Pancreas (tissue), 10 donors: ENCODE measurements at regions not wholly inside any gene's neighbourhood (a gene's known extent, or its start where the extent isn't known, plus 50 kb on each side); places are given as distances from the start of the nearest gene placed in this dataset.

ENCODE experiments used
- ATAC-seq, 4 donors: fragments of 200-7000 bp; cut with Tn5 transposase; one replicate each; pipeline versions ENCODE4 v1.8.0 to v1.9.1; 2020; ENCODE audit warnings: mild to moderate bottlenecking in 4 of 4, moderate library complexity in 4 of 4
- DNase-seq, 6 donors: peaks; one replicate each; pipeline ENCODE4 v3.0.0-alpha.2; 2020
- FAIRE-seq: peaks from 2 replicates; lab custom pipeline; 2012; peaks lifted over from hg19 to GRCh38; lab: Jason Lieb, UNC
- H3K27ac ChIP-seq, 4 donors: fragments of 200-600 bp; sonication (generic); 1 replicate in 3 of 4; 2 replicates in 1 of 4; pipeline versions ENCODE4 v1.5.0 to v1.8.0; 2020
- H3K27me3 ChIP-seq, 4 donors: fragments of 200-600 bp; one replicate each; pipeline ENCODE4 v1.8.0; 2021
- H3K36me3 ChIP-seq, 3 donors: fragments of 200-600 bp; sonication (generic) in 1 of 3; one replicate each; pipeline versions ENCODE4 v1.5.0 to v1.8.0; 2020 to 2021
- H3K4me1 ChIP-seq, 3 donors: fragments of 200-600 bp; one replicate each; pipeline ENCODE4 v1.8.0; 2021
- H3K4me3 ChIP-seq, 4 donors: fragments of 200-600 bp; sonication (generic) in 2 of 4; one replicate each; pipeline versions ENCODE4 v1.5.0 to v1.8.0; 2020 to 2021
- H3K9me3 ChIP-seq, 4 donors: fragments of 200-600 bp; one replicate each; pipeline ENCODE4 v1.8.0; 2021
- CTCF ChIP-seq, 4 donors: fragments of 200-600 bp; sonication (generic) in 3 of 4; IDR thresholded peaks; one replicate each; pipeline versions ENCODE4 v1.5.0 to v1.8.0; 2021; ENCODE audit warnings: antibody characterized with exemption in 4 of 4
- WGBS, 2 donors: extraction: QIAGEN DNeasy Blood & Tissue Kit; methylation state at CpG; one replicate each; pipeline ENCODE4 v1.1.7; 2013; 5-methylcytosine and 5-hydroxymethylcytosine counted together
- intact Hi-C, 3 donors: fragments of 100-400 bp; cut with DNase I; formaldehyde crosslinking; loops; one replicate each; pipeline versions ENCODE4 v1.11.1 to v1.14.2; 2022
- donor health status: healthy with polysubstance abuse.
- donor health status: DM: no; HTN: no; CAD: no; lungs with moderate emphysema.
- donor health status: DM: no; HTN: no; CAD: no.
- donor health status: control.
- donor health status: control.
- donor health status: Bipolar disorder and iron deficiency.
- donor health status: DM: yes; HTN: yes; CAD: no.
- donor health status: DM: no; HTN: no; CAD: no.
- donor health status: DM: no; HTN: no; CAD: no.
- donor health status: DM: yes; HTN: yes; CAD: no.

GRCh38 chr11:13140028-13140870, 131.1 kb downstream of the RASSF10 start:
- ATAC-seq (peak; percentile 96 to 99 (median 98)), DNase-seq (peak in 5 of 6 donors; percentile 54 to 86 (median 78)), FAIRE-seq (no peak)
- H3K9me3 ChIP-seq: no peaks in the 10 kb centered on the region
- 28 to 31% methylated on average over 7 of the region's 7 CpGs for WGBS, 2 donors
- H3K27me3 ChIP-seq: no peaks in the 10 kb centered on the region
- H3K27ac ChIP-seq: peak overlapping the region; percentile 13 to 82 (median 58)
- H3K4me3 ChIP-seq: no peak overlapping the region
- H3K4me1 ChIP-seq: peaks cover 13 to 17% (median 14%) of the 10 kb centered on the region in 3 donors
- H3K36me3 ChIP-seq: no peaks in the 10 kb centered on the region
- intact Hi-C loops: loop anchor here in 1 of 3 donors (10.0 kb wide), 1 partner anchor 175 kb away; no protein-coding TSS in a partner anchor
- TF ChIP-seq CTCF (IDR thresholded peaks at IDR 0.05): no peak

- intact Hi-C loops: loop anchor here in 1 of 3 donors (10.0 kb wide), 1 partner anchor 176 kb away; no protein-coding TSS in a partner anchor
- ATAC-seq (peak in 2 of 4 donors; percentile 4 to 24), FAIRE-seq (no peak), DNase-seq (peak in 2 of 6 donors; percentile 22 to 44)
- Histone ChIP-seq H3K27me3 (no peaks in the 10 kb centered on the region), H3K4me1 (peaks cover 13 to 17% (median 14%) of the 10 kb centered on the region in 3 donors), H3K36me3 (no peaks in the 10 kb centered on the region), H3K27ac (peak overlapping the region; percentile 13 to 82 (median 58)), H3K9me3 (no peaks in the 10 kb centered on the region), H3K4me3 (no peak overlapping the region)
- TF ChIP-seq CTCF (IDR thresholded peaks at IDR 0.05): no peak
- WGBS, 2 donors: 87% methylated on average over 10 of the region's 10 CpGs
These were observed 131.9 kb downstream of the RASSF10 start for GRCh38 chr11:13140873-13141655.

GRCh38 chr11:13141731-13142709, 132.9 kb downstream of the RASSF10 start:
- Histone ChIP-seq H3K36me3 (no peaks in the 10 kb centered on the region), H3K4me3 (no peak overlapping the region), H3K4me1 (peaks cover 13 to 17% (median 14%) of the 10 kb centered on the region in 3 donors), H3K27me3 (no peaks in the 10 kb centered on the region), H3K27ac (no peak overlapping the region), H3K9me3 (no peaks in the 10 kb centered on the region)
- WGBS, 2 donors: 80 to 83% methylated on average over 27 of the region's 27 CpGs
- intact Hi-C loops: loop anchor here in 1 of 3 donors (10.0 kb wide), 1 partner anchor 177 kb away; no protein-coding TSS in a partner anchor
- no peak for TF ChIP-seq CTCF (IDR thresholded peaks at IDR 0.05)
- no peak for ATAC-seq
- FAIRE-seq: no peak
- peak in 1 of 6 donors; percentile 16 for DNase-seq

- no peaks in the 10 kb centered on the region for H3K36me3 ChIP-seq
- peaks cover 13 to 17% (median 14%) of the 10 kb centered on the region in 3 donors for H3K4me1 ChIP-seq
- H3K27ac ChIP-seq: no peak overlapping the region
- WGBS, 2 donors: 88 to 100% methylated on average over 1 of the region's 1 CpG
- no peaks in the 10 kb centered on the region for H3K9me3 ChIP-seq
- ATAC-seq (no peak), FAIRE-seq (no peak), DNase-seq (no peak)
- H3K4me3 ChIP-seq: no peak overlapping the region
- intact Hi-C loops: loop anchor here in 1 of 3 donors (10.0 kb wide), 1 partner anchor 179 kb away; no protein-coding TSS in a partner anchor
- no peak for TF ChIP-seq CTCF (IDR thresholded peaks at IDR 0.05)
- H3K27me3 ChIP-seq: no peaks in the 10 kb centered on the region
These were observed 133.9 kb upstream of the BMAL1 start for GRCh38 chr11:13143486-13144297.
